Muscle of back (tissue), 3 donors: ENCODE measurements at regions not wholly inside any gene's neighbourhood (a gene's known extent, or its start where the extent isn't known, plus 50 kb on each side); places are given as distances from the start of the nearest gene placed in this dataset.
"Not testable (repeated sequence)": the region's sequence is repeated elsewhere in the genome, so short reads cannot be mapped to it uniquely, and the experiment has no call there.

Experiments used
- DNase-seq, 3 donors: peaks; one replicate each; pipeline versions ENCODE4 v3.0.0 to v3.0.0-alpha.2; 2013

- DNase-seq = no peak
Measured at GRCh38 chr6:110558575-110558974, 82.2 kb upstream of the SLC22A16 start.

- no peak for DNase-seq
Measured at GRCh38 chr6:110557199-110557598, 80.8 kb upstream of the SLC22A16 start.

- no peak for DNase-seq
Measured at GRCh38 chr6:110556317-110557110, 80.1 kb upstream of the SLC22A16 start.

- no peak for DNase-seq
Measured at GRCh38 chr6:110554966-110555460, 78.6 kb upstream of the SLC22A16 start.

- no peak for DNase-seq
Measured at GRCh38 chr6:110554441-110554840, 78.0 kb upstream of the SLC22A16 start.

GRCh38 chr6:110552901-110553641, 76.7 kb upstream of the SLC22A16 start:
- no peak for DNase-seq

- DNase-seq = no peak
Measured at GRCh38 chr6:110552076-110552475, 75.7 kb upstream of the SLC22A16 start.

GRCh38 chr6:110551088-110551487, 74.7 kb upstream of the SLC22A16 start:
- no peak for DNase-seq

- no peak for DNase-seq
Measured at GRCh38 chr6:110550353-110550752, 73.9 kb upstream of the SLC22A16 start.

- no peak for DNase-seq
Measured at GRCh38 chr6:110549277-110549676, 72.9 kb upstream of the SLC22A16 start.

GRCh38 chr6:110548110-110548847, 71.9 kb upstream of the SLC22A16 start:
- DNase-seq = no peak

- DNase-seq = peak in 1 of 3 donors; percentile 58
Measured at GRCh38 chr6:110547266-110547964, 71.0 kb upstream of the SLC22A16 start.

GRCh38 chr6:110545081-110545872, 68.9 kb upstream of the SLC22A16 start:
- no peak for DNase-seq

GRCh38 chr6:110544472-110544871, 68.1 kb upstream of the SLC22A16 start:
- no peak for DNase-seq

GRCh38 chr6:110543106-110543505, 66.7 kb upstream of the SLC22A16 start:
- no peak for DNase-seq

GRCh38 chr6:110542311-110543024, 66.1 kb upstream of the SLC22A16 start:
- DNase-seq = peak in 1 of 3 donors; percentile 30

- peak in 1 of 3 donors; percentile 38 for DNase-seq
Measured at GRCh38 chr6:110541701-110542309, 65.4 kb upstream of the SLC22A16 start.

- not testable (repeated sequence) for DNase-seq
Measured at GRCh38 chr6:110539277-110540019, 63.0 kb upstream of the SLC22A16 start.
